Left ventricle myocardium inferior (tissue), 1 donor: ENCODE measurements at regions not wholly inside any gene's neighbourhood (a gene's known extent, or its start where the extent isn't known, plus 50 kb on each side); places are given as distances from the start of the nearest gene placed in this dataset.
"Not testable (repeated sequence)": the region's sequence is repeated elsewhere in the genome, so short reads cannot be mapped to it uniquely, and the experiment has no call there.

ENCODE experiments used
- DNase-seq: peaks from one replicate; pipeline ENCODE4 v3.0.0-alpha.2; 2020
- H3K27ac ChIP-seq: fragments of 200-600 bp; replicated peaks from 2 replicates; pipeline ENCODE4 v1.8.0; 2021
- H3K27me3 ChIP-seq: fragments of 200-600 bp; 2 replicates; pipeline ENCODE4 v1.8.0; 2021; ENCODE audit warnings: low read depth
- H3K36me3 ChIP-seq: fragments of 200-600 bp; 2 replicates; pipeline ENCODE4 v1.8.0; 2021
- H3K4me1 ChIP-seq: fragments of 200-600 bp; 2 replicates; pipeline ENCODE4 v1.8.0; 2021
- H3K4me3 ChIP-seq: fragments of 200-600 bp; 2 replicates; pipeline ENCODE4 v1.8.0; 2021; ENCODE audit warnings: mild to moderate bottlenecking, moderate library complexity
- H3K9me3 ChIP-seq: fragments of 200-600 bp; replicated peaks from 2 replicates; pipeline ENCODE4 v1.8.0; 2021
- intact Hi-C: fragments of 100-400 bp; cut with micrococcal nuclease; formaldehyde crosslinking; loops from one replicate; pipeline ENCODE4 v1.11.0; 2022
- TF ChIP-seq, protein P1 (sequence below): fragments of 200-600 bp; IDR thresholded peaks from 2 replicates; pipeline ENCODE4 v1.8.0; 2021; ENCODE audit warnings: antibody characterized with exemption, mild to moderate bottlenecking, borderline replicate concordance
- donor health status: DM: no; HTN: yes; CAD: no; lungs with severe emphysema.

DNA sequence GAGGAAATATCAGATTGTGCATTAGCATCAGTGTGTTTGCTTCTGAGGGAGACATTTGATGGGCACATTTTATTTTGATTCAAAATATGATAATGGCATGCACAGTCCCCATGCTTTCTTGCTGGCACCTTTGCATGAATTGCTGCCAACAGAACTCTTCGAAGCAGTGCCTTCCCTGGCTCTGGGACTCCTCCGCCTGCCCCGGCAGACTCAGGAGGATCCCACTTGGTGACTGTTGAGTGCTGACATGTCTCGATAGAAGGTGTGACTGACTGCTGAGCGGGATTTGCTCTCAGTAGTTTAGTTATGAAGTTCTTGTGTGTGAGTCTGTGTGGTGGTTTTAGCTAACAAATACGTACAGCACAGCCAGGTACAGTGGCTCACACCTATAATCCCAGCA lies 239.7 kb downstream of the FGF9 start:
- TF ChIP-seq, protein P1, sequence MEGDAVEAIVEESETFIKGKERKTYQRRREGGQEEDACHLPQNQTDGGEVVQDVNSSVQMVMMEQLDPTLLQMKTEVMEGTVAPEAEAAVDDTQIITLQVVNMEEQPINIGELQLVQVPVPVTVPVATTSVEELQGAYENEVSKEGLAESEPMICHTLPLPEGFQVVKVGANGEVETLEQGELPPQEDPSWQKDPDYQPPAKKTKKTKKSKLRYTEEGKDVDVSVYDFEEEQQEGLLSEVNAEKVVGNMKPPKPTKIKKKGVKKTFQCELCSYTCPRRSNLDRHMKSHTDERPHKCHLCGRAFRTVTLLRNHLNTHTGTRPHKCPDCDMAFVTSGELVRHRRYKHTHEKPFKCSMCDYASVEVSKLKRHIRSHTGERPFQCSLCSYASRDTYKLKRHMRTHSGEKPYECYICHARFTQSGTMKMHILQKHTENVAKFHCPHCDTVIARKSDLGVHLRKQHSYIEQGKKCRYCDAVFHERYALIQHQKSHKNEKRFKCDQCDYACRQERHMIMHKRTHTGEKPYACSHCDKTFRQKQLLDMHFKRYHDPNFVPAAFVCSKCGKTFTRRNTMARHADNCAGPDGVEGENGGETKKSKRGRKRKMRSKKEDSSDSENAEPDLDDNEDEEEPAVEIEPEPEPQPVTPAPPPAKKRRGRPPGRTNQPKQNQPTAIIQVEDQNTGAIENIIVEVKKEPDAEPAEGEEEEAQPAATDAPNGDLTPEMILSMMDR = no peak
- Histone ChIP-seq H3K4me1 (no peaks in the 10 kb centered on the region), H3K36me3 (no peaks in the 10 kb centered on the region), H3K9me3 (no peaks in the 10 kb centered on the region), H3K27me3 (peaks cover 12% of the 10 kb centered on the region), H3K27ac (no peak overlapping the region), H3K4me3 (no peak overlapping the region)
- intact Hi-C loops = no loop called here
- no peak for DNase-seq

DNA sequence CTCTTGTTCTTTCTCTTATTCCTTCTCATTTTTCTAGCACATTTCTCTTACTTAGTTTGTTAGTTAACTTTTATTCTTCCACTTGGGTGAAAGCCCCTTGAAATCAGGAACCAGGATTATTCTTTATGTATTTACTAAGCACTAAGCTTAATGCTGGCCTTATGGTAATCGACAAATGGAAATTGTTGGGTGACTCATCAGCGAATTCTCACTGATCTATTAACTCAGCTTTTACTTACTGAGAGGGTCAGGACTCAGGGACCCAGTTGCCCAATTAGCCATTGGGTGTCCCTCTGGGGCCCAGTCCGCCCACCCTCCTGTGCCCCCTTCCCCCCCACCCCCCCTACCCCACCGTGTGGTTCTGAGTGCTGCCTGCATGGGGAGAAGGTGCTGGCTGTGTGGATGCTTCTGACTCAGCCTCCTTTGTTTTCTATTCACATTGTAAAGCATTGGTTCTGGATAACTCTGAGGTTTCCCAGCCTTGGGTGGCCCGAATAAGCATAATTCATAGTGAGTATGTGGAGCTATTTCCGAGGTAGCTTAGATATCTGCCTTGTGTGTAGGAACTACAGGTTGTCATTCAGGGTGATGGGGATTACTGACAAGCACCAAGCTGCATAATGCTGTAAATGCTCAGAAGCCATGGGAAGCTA lies 240.9 kb downstream of the FGF9 start:
- H3K4me3 ChIP-seq = no peak overlapping the region
- no peaks in the 10 kb centered on the region for H3K4me1 ChIP-seq
- TF ChIP-seq, protein P1 = no peak
- no peak overlapping the region for H3K27ac ChIP-seq
- intact Hi-C loops = no loop called here
- no peaks in the 10 kb centered on the region for H3K9me3 ChIP-seq
- no peak for DNase-seq
- no peaks in the 10 kb centered on the region for H3K36me3 ChIP-seq
- H3K27me3 ChIP-seq = peaks cover 11% of the 10 kb centered on the region

DNA sequence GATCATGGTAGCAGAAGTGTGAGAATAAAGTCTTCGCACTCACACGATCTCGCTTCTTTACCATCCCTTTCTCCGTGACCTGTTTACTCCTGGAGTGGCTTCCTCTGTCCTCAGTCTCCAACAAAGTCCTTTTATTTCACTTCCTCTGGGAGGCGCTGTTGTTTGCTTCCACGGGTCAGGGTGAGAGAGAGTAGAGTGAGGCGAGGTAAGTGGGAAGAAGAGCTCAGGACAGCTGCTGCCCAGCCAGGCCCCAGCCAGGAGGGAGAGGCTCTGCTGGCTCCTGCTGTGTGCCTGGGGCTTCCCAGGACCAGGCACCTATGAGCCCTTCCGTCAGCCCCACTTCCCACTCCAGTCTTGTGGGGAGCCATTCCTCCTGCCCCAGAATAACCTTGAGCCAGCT lies 242.1 kb downstream of the FGF9 start:
- DNase-seq = no peak
- intact Hi-C loops = no loop called here
- H3K9me3 ChIP-seq = no peaks in the 10 kb centered on the region
- no peak overlapping the region for H3K4me3 ChIP-seq
- no peaks in the 10 kb centered on the region for H3K36me3 ChIP-seq
- H3K27ac ChIP-seq = no peak overlapping the region
- no peaks in the 10 kb centered on the region for H3K4me1 ChIP-seq
- TF ChIP-seq, protein P1 = no peak
- peaks cover 8% of the 10 kb centered on the region for H3K27me3 ChIP-seq

DNA sequence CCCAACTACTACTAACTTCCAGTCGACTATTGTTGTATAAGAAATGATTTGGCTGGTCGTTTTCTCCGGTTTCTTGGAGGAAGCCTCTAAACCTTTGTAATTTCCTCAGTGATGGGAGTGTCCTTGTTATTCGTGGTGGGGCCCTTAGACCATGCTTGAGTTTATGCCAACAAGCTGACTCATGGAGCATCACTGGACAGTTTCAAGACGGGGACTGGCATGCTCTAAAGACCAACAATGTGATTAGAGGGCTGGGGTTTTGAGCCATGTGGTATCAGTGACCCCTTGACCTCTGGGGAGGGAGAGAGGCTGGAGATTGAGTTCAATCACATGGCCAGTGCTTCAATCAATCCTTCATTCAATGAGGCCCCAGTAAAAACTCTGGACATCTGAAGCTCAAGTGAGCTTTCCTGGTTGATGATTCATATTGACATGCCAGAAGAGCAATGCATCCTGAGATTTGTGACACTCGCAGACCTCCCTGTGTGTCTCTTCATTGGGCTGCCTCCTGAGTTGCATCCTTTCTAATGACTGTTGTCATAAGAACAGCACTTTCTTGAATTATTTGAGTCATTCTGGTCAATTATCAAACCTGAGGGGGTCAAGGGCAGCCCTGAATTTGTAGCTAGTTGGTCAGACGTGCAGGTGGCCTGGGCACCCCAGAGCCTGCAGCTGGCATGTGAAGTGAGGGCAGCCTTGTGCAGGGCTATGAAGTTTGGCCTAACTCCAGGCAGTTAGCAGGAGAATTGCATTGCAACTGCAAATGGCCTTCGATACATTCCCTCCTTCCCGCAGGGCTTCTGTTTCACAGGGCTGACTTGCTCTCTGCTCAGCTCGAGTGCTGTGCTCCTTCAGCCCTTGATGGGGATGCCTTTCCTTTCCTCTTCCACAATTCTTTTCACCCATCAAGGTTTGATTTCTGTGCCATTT lies 246.5 kb downstream of the FGF9 start:
- intact Hi-C loops = no loop called here
- Histone ChIP-seq H3K4me1 (no peaks in the 10 kb centered on the region), H3K27ac (no peak overlapping the region), H3K27me3 (peaks cover 14% of the 10 kb centered on the region), H3K4me3 (no peak overlapping the region), H3K9me3 (no peaks in the 10 kb centered on the region), H3K36me3 (no peaks in the 10 kb centered on the region)
- TF ChIP-seq, protein P1 = no peak
- no peak for DNase-seq

DNA sequence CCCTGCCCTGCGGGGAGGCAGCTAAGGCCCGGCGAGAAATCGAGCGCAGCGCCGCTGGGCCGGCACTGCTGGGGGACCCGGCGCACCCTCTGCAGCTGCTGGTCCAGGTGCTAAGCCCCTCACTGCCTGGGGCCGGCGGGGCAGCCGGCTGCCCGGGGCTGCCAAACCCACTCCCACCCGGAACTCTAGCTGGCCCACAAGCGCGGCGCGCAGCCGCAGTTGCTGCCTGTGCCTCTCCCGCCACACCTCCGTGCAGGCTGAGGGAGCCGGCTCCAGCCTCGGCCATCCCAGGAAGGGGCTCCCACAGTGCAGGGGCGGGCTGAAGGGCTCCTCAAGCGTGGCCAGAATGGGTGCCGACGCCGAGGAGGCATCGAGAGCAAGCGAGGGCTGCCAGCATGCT lies 249.9 kb downstream of the FGF9 start:
- intact Hi-C loops, H3K27ac ChIP-seq, H3K9me3 ChIP-seq, DNase-seq, H3K4me1 ChIP-seq, H3K4me3 ChIP-seq, H3K36me3 ChIP-seq: not testable (repeated sequence)
- peaks cover 13% of the 10 kb centered on the region for H3K27me3 ChIP-seq

DNA sequence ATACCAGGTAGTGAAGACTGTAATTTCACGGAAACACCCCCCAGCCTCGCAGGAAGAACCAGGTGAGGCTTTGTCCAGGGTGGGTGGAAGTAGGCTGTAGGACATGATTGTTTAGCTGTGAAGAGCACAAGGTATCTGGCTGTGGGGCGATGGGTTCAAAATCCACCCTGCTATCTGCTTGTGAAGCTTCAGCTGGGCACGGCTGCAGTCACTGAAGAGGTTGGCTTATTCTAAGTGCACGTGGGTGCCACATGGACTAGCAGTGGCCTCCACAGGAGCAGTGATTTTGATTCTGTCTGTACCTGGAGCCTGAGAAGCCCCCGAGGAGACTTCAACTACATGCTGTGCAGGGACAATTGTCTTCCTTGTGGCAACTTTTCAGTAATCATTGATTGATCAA lies 254.1 kb downstream of the FGF9 start:
- H3K36me3 ChIP-seq = no peaks in the 10 kb centered on the region
- no peak overlapping the region for H3K27ac ChIP-seq
- intact Hi-C loops = no loop called here
- DNase-seq = no peak
- peaks cover 13% of the 10 kb centered on the region for H3K27me3 ChIP-seq
- TF ChIP-seq, protein P1 = no peak
- no peaks in the 10 kb centered on the region for H3K9me3 ChIP-seq
- H3K4me1 ChIP-seq = no peaks in the 10 kb centered on the region
- H3K4me3 ChIP-seq = no peak overlapping the region
